SK-N-SH (cell line): ENCODE measurements at regions not wholly inside any gene's neighbourhood (a gene's known extent, or its start where the extent isn't known, plus 50 kb on each side); places are given as distances from the start of the nearest gene placed in this dataset.

ENCODE experiments used
- CTCF ChIA-PET: fragments of 300-600, 350-600 bp; formaldehyde crosslinking; extraction: SDS; loops from one replicate; lab custom pipeline; 2021; lab: Yijun Ruan, JAX
- POLR2A ChIA-PET: fragments of 350-600 bp; sonication (Branson Sonifier 250); formaldehyde crosslinking; extraction: SDS; loops from one replicate; lab custom pipeline; 2020; ENCODE audit warnings: antibody characterized with exemption, inconsistent platforms; lab: Yijun Ruan, JAX
- DNase-seq: peaks from one replicate; pipeline ENCODE4 v3.0.0; 2012
- H2AFZ ChIP-seq: fragments of 200-600 bp; sonication (generic); 2 replicates; pipeline ENCODE4 v1.8.1; 2016; ENCODE audit warnings: antibody characterized with exemption, mild to moderate bottlenecking, low read depth
- H3F3A ChIP-seq: fragments of 200-600 bp; sonication (generic); replicated peaks from 2 replicates; pipeline ENCODE3; 2016; ENCODE audit warnings: antibody characterized with exemption, mild to moderate bottlenecking; ENCODE audit not compliant: insufficient read depth
- H3K27ac ChIP-seq, 2 experiments: fragments of 200-500 bp in 1 of 2; fragments of 200-600 bp in 1 of 2; sonication (Bioruptor generic) in 1 of 2; sonication (generic), shearing (Covaris generic) in 1 of 2; 2 replicates each; pipeline versions ENCODE4 v1.5.1 to v1.6.1; 2014 to 2016; ENCODE audit warnings: low read depth in 2 of 2, inconsistent platforms in 1 of 2, low read length in 1 of 2, mild to moderate bottlenecking in 1 of 2, mixed read lengths in 1 of 2
- H3K27me3 ChIP-seq: fragments of 200-600 bp; sonication (generic), shearing (Covaris generic); 2 replicates; pipeline ENCODE4 v1.6.1; 2016; ENCODE audit warnings: mixed run types; ENCODE audit not compliant: insufficient read depth
- H3K36me3 ChIP-seq, 2 experiments: fragments of 200-500 bp in 1 of 2; fragments of 200-600 bp in 1 of 2; sonication (Bioruptor generic) in 1 of 2; sonication (generic) in 1 of 2; replicated peaks in 1 of 2; 2 replicates each; pipeline versions ENCODE3 to v1.5.1; 2014 to 2016; ENCODE audit warnings: low read length in 1 of 2, mild to moderate bottlenecking in 1 of 2; ENCODE audit not compliant: insufficient read depth in 2 of 2, control insufficient read depth in 1 of 2
- H3K4me1 ChIP-seq, 2 experiments: fragments of 200-500 bp in 1 of 2; fragments of 200-600 bp in 1 of 2; sonication (Bioruptor generic) in 1 of 2; sonication (generic), shearing (Covaris generic) in 1 of 2; 2 replicates each; pipeline versions ENCODE4 v1.5.1 to v1.6.1; 2014 to 2016; ENCODE audit warnings: low read depth in 1 of 2, low read length in 1 of 2, mixed run types in 1 of 2; ENCODE audit not compliant: insufficient read depth in 2 of 2, control insufficient read depth in 1 of 2
- H3K4me2 ChIP-seq: fragments of 200-600 bp; sonication (generic), shearing (Covaris generic); 2 replicates; pipeline ENCODE4 v1.6.1; 2017; ENCODE audit warnings: mixed run types
- H3K4me3 ChIP-seq, 2 experiments: fragments of 200-500 bp in 1 of 2; fragments of 200-600 bp in 1 of 2; sonication (Bioruptor generic) in 1 of 2; sonication (generic), shearing (Covaris generic) in 1 of 2; 2 replicates each; pipeline versions ENCODE4 v1.5.1 to v1.8.1; 2014 to 2016; ENCODE audit warnings: low read depth in 2 of 2, inconsistent platforms in 1 of 2, low read length in 1 of 2, mild to moderate bottlenecking in 1 of 2, mixed read lengths in 1 of 2, moderate library complexity in 1 of 2
- H3K79me2 ChIP-seq: fragments of 200-600 bp; sonication (generic); 2 replicates; pipeline ENCODE4 v1.8.1; 2017; ENCODE audit warnings: mild to moderate bottlenecking; ENCODE audit not compliant: insufficient read depth
- H3K9ac ChIP-seq: fragments of 200-600 bp; sonication (generic); 2 replicates; pipeline ENCODE4 v1.6.1; 2017; ENCODE audit warnings: mixed run types
- H3K9me2 ChIP-seq: fragments of 200-600 bp; sonication (generic); 2 replicates; pipeline ENCODE4 v1.6.1; 2017; ENCODE audit warnings: mixed run types
- H3K9me3 ChIP-seq: fragments of 200-600 bp; sonication (generic); 2 replicates; pipeline ENCODE4 v1.6.1; 2017; ENCODE audit warnings: mixed run types, mild to moderate bottlenecking, moderate library complexity
- H4K20me1 ChIP-seq: fragments of 200-600 bp; sonication (generic); 2 replicates; pipeline ENCODE4 v1.6.1; 2017; ENCODE audit warnings: mild to moderate bottlenecking, mixed run types; ENCODE audit not compliant: insufficient read depth
- CHD2 ChIP-seq: fragments of 150-350 bp; IDR thresholded peaks from 2 replicates; pipeline ENCODE4 v1.6.1; 2018; ENCODE audit warnings: low read length; ENCODE audit not compliant: partially characterized antibody
- EZH2phosphoT487 ChIP-seq: fragments of 200-600 bp; sonication (generic); IDR thresholded peaks from 2 replicates; pipeline ENCODE4 v1.6.1; 2017; ENCODE audit warnings: low read depth, mixed run types, mild to moderate bottlenecking, antibody characterized with exemption, moderate library complexity, borderline replicate concordance
- FOSL2 ChIP-seq: IDR thresholded peaks from 2 replicates; pipeline ENCODE4 v1.4.0; 2012; ENCODE audit warnings: low read depth, mild to moderate bottlenecking, moderate library complexity, borderline replicate concordance
- FOXJ3 ChIP-seq: sonication (generic); formaldehyde crosslinking; IDR thresholded peaks from 2 replicates; pipeline ENCODE4 v1.5.1; 2020; ENCODE audit warnings: mild to moderate bottlenecking, missing genetic modification reagents
- GABPA ChIP-seq: IDR thresholded peaks from 2 replicates; pipeline ENCODE4 v1.4.0; 2012; ENCODE audit warnings: low read depth, mild to moderate bottlenecking
- GATA2 ChIP-seq: sonication (generic); formaldehyde crosslinking; IDR thresholded peaks from 2 replicates; pipeline ENCODE4 v1.5.0; 2020; ENCODE audit warnings: mild to moderate bottlenecking, missing genetic modification reagents
- IRF3 ChIP-seq: fragments of 150-350 bp; IDR thresholded peaks from 2 replicates; pipeline ENCODE4 v1.6.1; 2016; ENCODE audit warnings: mild to moderate bottlenecking, low read depth, low read length
- JUND ChIP-seq: IDR thresholded peaks from 2 replicates; pipeline ENCODE4 v1.4.0; 2012
- MEF2A ChIP-seq: IDR thresholded peaks from 2 replicates; pipeline ENCODE4 v1.4.0; 2012; ENCODE audit warnings: low read depth, borderline replicate concordance
- MXI1 ChIP-seq: IDR thresholded peaks from 2 replicates; pipeline ENCODE4 v1.6.1; 2012; ENCODE audit warnings: mild to moderate bottlenecking, low read depth, low read length, improper control_type of control experiment
- POLR2AphosphoS5 ChIP-seq: IDR thresholded peaks from 2 replicates; pipeline ENCODE4 v1.6.1; 2012; ENCODE audit warnings: low read depth, low read length
- RFX5 ChIP-seq: IDR thresholded peaks from 2 replicates; pipeline ENCODE4 v1.6.1; 2012; ENCODE audit warnings: mild to moderate bottlenecking, improper control_type of control experiment, low read length
- RXRA ChIP-seq: IDR thresholded peaks from 2 replicates; pipeline ENCODE4 v1.4.0; 2012; ENCODE audit warnings: low read depth, mild to moderate bottlenecking, borderline replicate concordance
- SIN3A ChIP-seq: IDR thresholded peaks from 2 replicates; pipeline ENCODE4 v1.6.1; 2012; ENCODE audit warnings: low read depth, mild to moderate bottlenecking, low read length, moderate library complexity, borderline replicate concordance
- TAF1 ChIP-seq: IDR thresholded peaks from 2 replicates; pipeline ENCODE4 v1.6.1; 2012; ENCODE audit warnings: low read depth, mild to moderate bottlenecking, low read length, moderate library complexity, borderline replicate concordance
- TEAD4 ChIP-seq: IDR thresholded peaks from 2 replicates; pipeline ENCODE4 v1.4.0; 2012; ENCODE audit warnings: mild to moderate bottlenecking, borderline replicate concordance; ENCODE audit not compliant: insufficient read depth
- USF2 ChIP-seq: fragments of 150-350 bp; IDR thresholded peaks from 2 replicates; pipeline ENCODE4 v1.6.1; 2017; ENCODE audit warnings: antibody characterized with exemption, low read length, low read depth, borderline replicate concordance
- YY1 ChIP-seq: IDR thresholded peaks from 2 replicates; pipeline ENCODE4 v1.4.0; 2012; ENCODE audit warnings: low read depth, mild to moderate bottlenecking
- WGBS: methylation state at CpG from one replicate; pipeline ENCODE4 v1.1.6; 2017; ENCODE audit warnings: low lambda C conversion rate; 5-methylcytosine and 5-hydroxymethylcytosine counted together

- Histone ChIP-seq H3K27ac (no peak overlapping the region), H3K4me2 (no peak overlapping the region), H3K4me3 (no peak overlapping the region), H3K9ac (no peak overlapping the region), H3K9me2 (no peaks in the 10 kb centered on the region), H3K4me1 (no peaks in the 10 kb centered on the region), H3K9me3 (no peaks in the 10 kb centered on the region), H3K27me3 (no peaks in the 10 kb centered on the region), H3K36me3 (no peaks in the 10 kb centered on the region), H3K79me2 (no peaks in the 10 kb centered on the region), H4K20me1 (no peaks in the 10 kb centered on the region), H2AFZ (no peak overlapping the region), H3F3A (no peaks in the 10 kb centered on the region)
- WGBS: 67% methylated on average over 1 of the region's 1 CpG
- no peak for DNase-seq
- POLR2A ChIA-PET: no interaction called here
- CTCF ChIA-PET: no interaction called here
- TF ChIP-seq YY1: no peak
- TF ChIP-seq TEAD4: no peak
- no peak for TF ChIP-seq POLR2AphosphoS5
- no peak for TF ChIP-seq RFX5
- no peak for TF ChIP-seq JUND
- TF ChIP-seq FOSL2: no peak
- no peak for TF ChIP-seq MEF2A
- TF ChIP-seq SIN3A: no peak
- no peak for TF ChIP-seq USF2
- TF ChIP-seq MXI1: no peak
- TF ChIP-seq GABPA: no peak
These were observed 1895.9 kb upstream of the PCDH20 start for GRCh38 chr13:63311587-63311986.

- H3K9me2 ChIP-seq: no peaks in the 10 kb centered on the region
- H3K27me3 ChIP-seq: no peaks in the 10 kb centered on the region
- no peak overlapping the region for H2AFZ ChIP-seq
- no peaks in the 10 kb centered on the region for H3F3A ChIP-seq
- H3K9me3 ChIP-seq: no peaks in the 10 kb centered on the region
- DNase-seq: no peak
- no peak overlapping the region for H3K4me3 ChIP-seq
- no peaks in the 10 kb centered on the region for H3K79me2 ChIP-seq
- no peaks in the 10 kb centered on the region for H3K4me1 ChIP-seq
- H3K27ac ChIP-seq: no peak overlapping the region
- ChIA-PET CTCF (no interaction called here), POLR2A (no interaction called here)
- no peaks in the 10 kb centered on the region for H4K20me1 ChIP-seq
- no peaks in the 10 kb centered on the region for H3K36me3 ChIP-seq
- TF ChIP-seq FOSL2 (no peak), GATA2 (CRISPR knock-in tag) (no peak), JUND (no peak), YY1 (no peak), MEF2A (no peak), RXRA (no peak), IRF3 (no peak), CHD2 (no peak), EZH2phosphoT487 (no peak), FOXJ3 (no peak), TAF1 (no peak)
- H3K9ac ChIP-seq: no peak overlapping the region
- WGBS: 71% methylated on average over 5 of the region's 5 CpGs
- no peak overlapping the region for H3K4me2 ChIP-seq
These were observed 1893.0 kb upstream of the PCDH20 start for GRCh38 chr13:63308549-63309165.
